B cell (primary cell): ENCODE measurements at regions not wholly inside any gene's neighbourhood (a gene's known extent, or its start where the extent isn't known, plus 50 kb on each side); places are given as distances from the start of the nearest gene placed in this dataset.

ENCODE experiments used
- ATAC-seq: fragments of 200-7000 bp; cut with Tn5 transposase; one replicate; pipeline ENCODE4 v1.10.0; 2021; ENCODE audit warnings: low read depth, mild to moderate bottlenecking, moderate number of reproducible peaks, moderate library complexity
- CTCF ChIA-PET: fragments of 350-600 bp; sonication (Branson Sonifier 250); formaldehyde crosslinking; loops from one replicate; lab custom pipeline; 2021; ENCODE audit warnings: antibody characterized with exemption, inconsistent platforms; lab: Charles Lee
- POLR2A ChIA-PET: fragments of 350-600 bp; sonication (Branson Sonifier 250); formaldehyde crosslinking; loops from one replicate; lab custom pipeline; 2021; ENCODE audit warnings: antibody characterized with exemption; lab: Charles Lee
- DNase-seq: peaks from one replicate; pipeline ENCODE4 v3.0.0; 2013
- H2AFZ ChIP-seq: 2 replicates; pipeline ENCODE4 v1.6.1; 2012; ENCODE audit warnings: mild to moderate bottlenecking, low read depth, low read length; ENCODE audit not compliant: insufficient read depth, poor library complexity, severe bottlenecking
- H3K27ac ChIP-seq, 2 donors: 1 replicate in 1 of 2; 2 replicates in 1 of 2; pipeline ENCODE4 v1.5.1; 2012 to 2013; ENCODE audit warnings: low read length in 2 of 2, mild to moderate bottlenecking in 2 of 2, moderate library complexity in 1 of 2
- H3K27me3 ChIP-seq, 4 experiments: fragments of 200-600 bp in 1 of 4; sonication (generic) in 1 of 4; replicated peaks in 1 of 4; 1 replicate in 2 of 4; 2 replicates in 2 of 4; pipeline versions ENCODE4 v1.6.1 to v1.7.0; 2013 to 2016; ENCODE audit warnings: low read length in 3 of 4, mild to moderate bottlenecking in 2 of 4, mixed read lengths in 1 of 4, moderate library complexity in 1 of 4; ENCODE audit not compliant: insufficient read depth in 4 of 4, control insufficient read depth in 3 of 4; ENCODE audit errors: control extremely low read depth in 1 of 4
- H3K36me3 ChIP-seq, 2 experiments: replicated peaks in 1 of 2; 1 replicate in 1 of 2; 2 replicates in 1 of 2; pipeline versions ENCODE4 v1.6.1 to v1.7.1; 2013; ENCODE audit warnings: low read length in 1 of 2; ENCODE audit not compliant: insufficient read depth in 2 of 2, control insufficient read depth in 1 of 2; ENCODE audit errors: control extremely low read depth in 1 of 2, extremely low read depth in 1 of 2
- H3K4me1 ChIP-seq, 2 donors: fragments of 200-600 bp in 1 of 2; sonication (generic) in 1 of 2; 1 replicate in 1 of 2; 2 replicates in 1 of 2; pipeline versions ENCODE4 v1.5.1 to v1.6.1; 2013 to 2017; ENCODE audit warnings: low read length in 2 of 2; ENCODE audit not compliant: control insufficient read depth in 2 of 2, insufficient read depth in 2 of 2
- H3K4me2 ChIP-seq: replicated peaks from 2 replicates; pipeline ENCODE3; 2012; ENCODE audit warnings: mild to moderate bottlenecking, low read depth, low read length; ENCODE audit not compliant: poor library complexity, severe bottlenecking
- H3K4me3 ChIP-seq, 5 experiments: fragments of 200-600 bp in 1 of 5; sonication (generic) in 1 of 5; 1 replicate in 3 of 5; 2 replicates in 2 of 5; pipeline versions ENCODE4 v1.5.1 to v1.7.0; 2011 to 2016; ENCODE audit warnings: low read length in 4 of 5, mild to moderate bottlenecking in 4 of 5, low read depth in 2 of 5, control low read depth in 1 of 5, moderate library complexity in 1 of 5; ENCODE audit not compliant: insufficient read depth in 1 of 5; ENCODE audit errors: control extremely low read depth in 1 of 5, extremely low read depth in 1 of 5
- H3K79me2 ChIP-seq: fragments of 200-600 bp; sonication (generic); one replicate; pipeline ENCODE4 v1.6.0; 2016; ENCODE audit warnings: low read length; ENCODE audit not compliant: control insufficient read depth, insufficient read depth
- H3K9ac ChIP-seq: fragments of 200-600 bp; sonication (generic); 2 replicates; pipeline ENCODE4 v1.6.1; 2017; ENCODE audit warnings: mild to moderate bottlenecking, low read length, moderate library complexity
- H3K9me3 ChIP-seq, 3 donors: one replicate each; pipeline versions ENCODE4 v1.6.1 to v1.7.1; 2013; ENCODE audit warnings: low read length in 2 of 3; ENCODE audit not compliant: control insufficient read depth in 2 of 3, insufficient read depth in 1 of 3; ENCODE audit errors: control extremely low read depth in 1 of 3
- H4K20me1 ChIP-seq: 2 replicates; pipeline ENCODE4 v1.6.0; 2012; ENCODE audit warnings: mild to moderate bottlenecking, low read length; ENCODE audit not compliant: insufficient read depth, control insufficient read depth, poor library complexity, severe bottlenecking
- H3K27ac Mint-ChIP-seq: one replicate; pipeline ENCODE4 v1.8.0; 2021; ENCODE audit warnings: mixed read lengths
- H3K27me3 Mint-ChIP-seq: one replicate; pipeline ENCODE4 v1.8.0; 2021; ENCODE audit warnings: mixed read lengths
- H3K4me1 Mint-ChIP-seq: one replicate; pipeline ENCODE4 v1.8.0; 2021; ENCODE audit warnings: mixed read lengths
- H3K4me3 Mint-ChIP-seq: one replicate; pipeline ENCODE4 v1.8.0; 2021; ENCODE audit warnings: mixed read lengths
- H3K9me3 Mint-ChIP-seq: one replicate; pipeline ENCODE4 v1.8.0; 2022; ENCODE audit warnings: mixed read lengths; ENCODE audit not compliant: insufficient read depth
- CTCF ChIP-seq: fragments of 200-600 bp; IDR thresholded peaks from one replicate; pipeline ENCODE4 v1.8.0; 2022; ENCODE audit warnings: antibody characterized with exemption, mild to moderate bottlenecking
- EZH2 ChIP-seq: IDR thresholded peaks from 2 replicates; pipeline ENCODE4 v1.6.1; 2012; ENCODE audit warnings: borderline replicate concordance, low read depth, mild to moderate bottlenecking, moderate library complexity, low read length; ENCODE audit not compliant: insufficient read depth, poor library complexity, severe bottlenecking
- WGBS: methylation state at CpG from one replicate; pipeline ENCODE4 v1.1.5; 2013; ENCODE audit warnings: missing lambda C conversion rate; ENCODE audit not compliant: insufficient coverage; 5-methylcytosine and 5-hydroxymethylcytosine counted together
- intact Hi-C: fragments of 100-400 bp; cut with micrococcal nuclease; formaldehyde crosslinking; loops from one replicate; pipeline ENCODE4 v1.10.0; 2022

GRCh38 chr16:6252541-6252940 lies 1080.1 kb upstream of the RBFOX1 start:
- Histone ChIP-seq H4K20me1 (no peaks in the 10 kb centered on the region), H3K4me3 (no peak overlapping the region), H3K9me3 (no peaks in the 10 kb centered on the region), H3K9ac (no peak overlapping the region), H3K27me3 (no peaks in the 10 kb centered on the region), H3K27ac (no peak overlapping the region), H2AFZ (no peak overlapping the region), H3K4me1 (no peaks in the 10 kb centered on the region), H3K36me3 (no peaks in the 10 kb centered on the region), H3K4me2 (no peak overlapping the region), H3K79me2 (no peaks in the 10 kb centered on the region)
- TF ChIP-seq CTCF, result no peak
- H3K4me3 Mint-ChIP-seq, result no peak overlapping the region
- intact Hi-C loops, result no loop called here
- CTCF ChIA-PET, result no interaction called here
- H3K27me3 Mint-ChIP-seq, result no peaks in the 10 kb centered on the region
- H3K27ac Mint-ChIP-seq, result no peak overlapping the region
- no peaks in the 10 kb centered on the region for H3K4me1 Mint-ChIP-seq
- POLR2A ChIA-PET, result no interaction called here
- WGBS, result 60% methylated on average over 2 of the region's 4 CpGs
- peaks cover 7% of the 10 kb centered on the region for H3K9me3 Mint-ChIP-seq
- DNase-seq (no peak), ATAC-seq (no peak)

- no peaks in the 10 kb centered on the region for H3K4me1 Mint-ChIP-seq
- ChIA-PET POLR2A (no interaction called here), CTCF (no interaction called here)
- Histone ChIP-seq H3K9ac (no peak overlapping the region), H4K20me1 (no peaks in the 10 kb centered on the region), H3K4me1 (no peaks in the 10 kb centered on the region), H3K4me3 (no peak overlapping the region), H3K79me2 (no peaks in the 10 kb centered on the region), H2AFZ (no peak overlapping the region), H3K36me3 (no peaks in the 10 kb centered on the region), H3K27me3 (no peaks in the 10 kb centered on the region), H3K27ac (no peak overlapping the region), H3K4me2 (no peak overlapping the region), H3K9me3 (no peaks in the 10 kb centered on the region)
- peaks cover 3% of the 10 kb centered on the region for H3K9me3 Mint-ChIP-seq
- TF ChIP-seq EZH2 (no peak), CTCF (no peak)
- intact Hi-C loops, result no loop called here
- no peak overlapping the region for H3K4me3 Mint-ChIP-seq
- 61% methylated on average over 2 of the region's 3 CpGs for WGBS
- ATAC-seq (no peak), DNase-seq (no peak)
- no peaks in the 10 kb centered on the region for H3K27me3 Mint-ChIP-seq
- no peak overlapping the region for H3K27ac Mint-ChIP-seq
Measured at GRCh38 chr16:6250511-6250910, 1082.1 kb upstream of the RBFOX1 start.
